ENCODE measurements at regions not wholly inside any gene's neighbourhood (a gene's known extent, or its start where the extent isn't known, plus 50 kb on each side); places are given as distances from the start of the nearest gene placed in this dataset.
A peak's percentile ranks its signal among the peaks of the same experiment; 100 is the strongest.

DNA sequence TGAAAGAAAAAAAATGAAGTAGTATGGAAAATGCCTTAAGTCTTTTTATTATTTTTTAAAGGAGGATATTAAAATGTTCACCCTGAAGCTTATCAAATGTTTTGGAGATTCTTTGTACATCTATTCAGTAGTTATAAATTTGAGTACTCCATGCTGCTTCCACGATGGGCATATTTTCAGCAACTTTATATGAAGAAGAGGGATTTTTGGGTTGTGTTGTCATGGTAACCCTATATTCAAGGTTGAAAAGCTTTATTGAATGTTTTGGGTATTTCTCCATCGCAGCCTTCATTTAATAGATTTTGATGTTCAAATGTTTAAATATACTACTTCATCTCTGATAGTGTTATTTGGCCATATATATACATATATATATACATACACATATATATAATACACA is 557.5 kb downstream of the CAAP1 start:
- DNase-seq (ENCODE audit: low spot score in 2 of 2), result no peak
- Histone ChIP-seq H3K4me1 (no peaks in the 10 kb centered on the region), H3K27me3 (ENCODE audit: low read depth) (no peaks in the 10 kb centered on the region), H3K9me3 (no peaks in the 10 kb centered on the region), H3K4me3 (no peak overlapping the region), H3K36me3 (replicated peaks) (no peaks in the 10 kb centered on the region)
- in situ Hi-C loops (cut with MboI; ENCODE audit: low sequenced_read_pairs), result no loop called here

DNA sequence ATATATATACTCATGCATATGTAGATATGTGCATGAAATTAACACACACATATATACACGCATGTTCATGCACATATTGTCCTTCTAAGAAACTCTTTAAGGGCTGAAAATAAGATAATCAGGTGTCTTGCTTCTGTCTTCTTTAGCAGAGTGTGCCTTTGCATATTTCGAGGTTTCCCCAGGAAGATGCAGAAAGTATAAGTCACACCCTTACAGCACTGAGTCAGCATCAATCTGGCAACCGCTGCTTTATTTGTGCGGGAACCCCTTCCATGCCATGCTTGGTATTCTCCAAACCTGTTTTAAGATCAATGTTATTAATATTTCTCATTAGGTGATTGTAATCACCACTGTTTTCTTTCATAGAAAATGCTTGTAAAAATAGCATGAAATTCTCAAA is 557.9 kb downstream of the CAAP1 start:
- H3K4me3 ChIP-seq, result no peak overlapping the region
- H3K27me3 ChIP-seq (ENCODE audit: low read depth), result no peaks in the 10 kb centered on the region
- H3K36me3 ChIP-seq (replicated peaks), result no peaks in the 10 kb centered on the region
- in situ Hi-C loops (cut with MboI; ENCODE audit: low sequenced_read_pairs), result no loop called here
- no peak for DNase-seq (ENCODE audit: low spot score in 2 of 2)
- no peaks in the 10 kb centered on the region for H3K9me3 ChIP-seq
- H3K4me1 ChIP-seq, result no peaks in the 10 kb centered on the region

DNA sequence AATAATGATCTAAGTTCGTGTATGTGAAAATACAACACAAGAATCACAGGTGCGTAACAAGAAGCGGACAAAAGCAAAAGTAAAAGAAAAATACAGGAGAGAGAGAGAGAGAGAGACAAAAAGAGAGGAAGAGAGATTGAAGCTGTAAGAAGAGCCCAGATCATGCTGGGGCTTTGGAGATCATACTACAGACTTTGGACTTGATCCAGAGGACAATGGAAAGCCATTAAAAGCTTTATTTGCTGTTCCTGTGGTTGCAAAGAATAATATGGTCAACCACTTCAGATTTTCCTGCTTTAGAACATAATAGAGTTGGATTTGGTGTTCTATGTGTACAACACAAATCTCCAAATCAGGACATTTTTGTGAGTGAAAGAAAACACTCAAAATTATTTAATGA is 561.4 kb downstream of the CAAP1 start:
- Histone ChIP-seq H3K9me3 (no peaks in the 10 kb centered on the region), H3K4me3 (no peak overlapping the region), H3K27me3 (ENCODE audit: low read depth) (no peaks in the 10 kb centered on the region), H3K36me3 (replicated peaks) (no peaks in the 10 kb centered on the region), H3K4me1 (no peaks in the 10 kb centered on the region)
- DNase-seq (ENCODE audit: low spot score in 2 of 2), result peak in 1 of 2 experiments; percentile 37
- in situ Hi-C loops (cut with MboI; ENCODE audit: low sequenced_read_pairs), result no loop called here

DNA sequence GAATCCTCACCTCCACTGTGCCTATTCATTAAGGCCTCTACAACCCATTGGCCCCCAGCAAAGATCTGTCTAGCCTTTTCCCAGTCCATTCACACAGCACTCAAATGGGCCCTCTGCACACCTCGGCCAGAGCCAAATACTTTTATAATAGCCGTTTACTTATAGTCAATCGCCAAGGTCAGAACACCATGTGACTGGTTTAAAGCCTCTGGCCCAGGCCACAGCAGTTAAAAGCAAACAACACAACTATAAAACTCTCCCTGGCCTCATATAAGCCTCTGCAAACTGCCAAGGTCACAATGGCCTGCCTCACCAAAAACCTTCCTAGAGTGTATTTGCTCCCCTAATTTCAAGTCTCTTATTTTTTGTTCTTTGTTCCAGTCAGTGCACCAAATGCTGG is 562.6 kb downstream of the CAAP1 start:
- Histone ChIP-seq H3K9me3 (no peaks in the 10 kb centered on the region), H3K27me3 (ENCODE audit: low read depth) (no peaks in the 10 kb centered on the region), H3K4me1 (no peaks in the 10 kb centered on the region), H3K4me3 (no peak overlapping the region), H3K36me3 (replicated peaks) (no peaks in the 10 kb centered on the region)
- DNase-seq (ENCODE audit: low spot score in 2 of 2), result no peak
- in situ Hi-C loops (cut with MboI; ENCODE audit: low sequenced_read_pairs), result loop anchor here (10.0 kb wide), 1 partner anchor 365 kb away; no protein-coding TSS in a partner anchor

DNA sequence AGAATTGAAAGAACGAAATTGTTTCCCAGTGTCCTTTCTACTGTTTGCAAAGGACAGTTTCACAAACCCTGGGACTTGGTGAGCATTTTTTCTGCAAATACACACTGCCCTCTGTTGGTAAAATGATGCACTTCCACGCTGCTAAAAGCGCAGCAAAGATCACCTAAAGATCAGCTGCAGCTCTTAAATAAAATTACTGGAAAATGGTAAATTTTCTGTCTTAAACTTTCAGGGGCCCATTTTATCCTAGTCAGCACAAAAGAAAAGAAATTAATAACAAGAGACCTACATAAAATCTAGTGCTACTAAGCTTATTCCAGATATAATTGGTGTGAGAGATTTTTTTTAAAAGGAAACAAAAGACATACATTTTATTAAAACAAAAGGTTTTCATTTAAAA is 566.0 kb downstream of the CAAP1 start:
- no peaks in the 10 kb centered on the region for H3K9me3 ChIP-seq
- no peaks in the 10 kb centered on the region for H3K4me1 ChIP-seq
- in situ Hi-C loops (cut with MboI; ENCODE audit: low sequenced_read_pairs), result loop anchor here (10.0 kb wide), 1 partner anchor 362 kb away; no protein-coding TSS in a partner anchor
- no peaks in the 10 kb centered on the region for H3K36me3 ChIP-seq (replicated peaks)
- H3K4me3 ChIP-seq, result no peak overlapping the region
- DNase-seq (ENCODE audit: low spot score in 2 of 2), result peak; percentile 61 to 65
- H3K27me3 ChIP-seq (ENCODE audit: low read depth), result no peaks in the 10 kb centered on the region

DNA sequence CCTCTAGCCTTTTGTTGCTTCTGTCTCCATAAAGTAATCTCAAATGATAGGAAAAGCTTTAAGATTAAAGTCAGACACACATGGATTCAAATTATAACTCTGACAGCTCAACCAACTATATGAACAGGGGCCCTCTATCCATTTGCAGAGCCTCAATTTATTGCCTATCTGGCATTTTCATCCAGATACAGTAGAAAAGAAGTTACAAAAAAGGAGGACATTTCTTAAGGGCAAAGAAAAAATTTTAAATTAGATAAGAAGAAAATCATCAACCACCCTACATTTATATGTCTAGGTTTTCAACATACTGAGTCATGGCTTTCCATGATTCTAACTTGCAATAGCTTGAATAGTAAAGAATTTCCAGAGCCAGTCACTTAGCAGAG is 567.2 kb downstream of the CAAP1 start:
- Histone ChIP-seq H3K36me3 (replicated peaks) (no peaks in the 10 kb centered on the region), H3K4me3 (no peak overlapping the region), H3K27me3 (ENCODE audit: low read depth) (no peaks in the 10 kb centered on the region), H3K9me3 (no peaks in the 10 kb centered on the region), H3K4me1 (no peaks in the 10 kb centered on the region)
- DNase-seq (ENCODE audit: low spot score in 2 of 2), result no peak
- in situ Hi-C loops (cut with MboI; ENCODE audit: low sequenced_read_pairs), result loop anchor here (10.0 kb wide), 1 partner anchor 361 kb away; no protein-coding TSS in a partner anchor

DNA sequence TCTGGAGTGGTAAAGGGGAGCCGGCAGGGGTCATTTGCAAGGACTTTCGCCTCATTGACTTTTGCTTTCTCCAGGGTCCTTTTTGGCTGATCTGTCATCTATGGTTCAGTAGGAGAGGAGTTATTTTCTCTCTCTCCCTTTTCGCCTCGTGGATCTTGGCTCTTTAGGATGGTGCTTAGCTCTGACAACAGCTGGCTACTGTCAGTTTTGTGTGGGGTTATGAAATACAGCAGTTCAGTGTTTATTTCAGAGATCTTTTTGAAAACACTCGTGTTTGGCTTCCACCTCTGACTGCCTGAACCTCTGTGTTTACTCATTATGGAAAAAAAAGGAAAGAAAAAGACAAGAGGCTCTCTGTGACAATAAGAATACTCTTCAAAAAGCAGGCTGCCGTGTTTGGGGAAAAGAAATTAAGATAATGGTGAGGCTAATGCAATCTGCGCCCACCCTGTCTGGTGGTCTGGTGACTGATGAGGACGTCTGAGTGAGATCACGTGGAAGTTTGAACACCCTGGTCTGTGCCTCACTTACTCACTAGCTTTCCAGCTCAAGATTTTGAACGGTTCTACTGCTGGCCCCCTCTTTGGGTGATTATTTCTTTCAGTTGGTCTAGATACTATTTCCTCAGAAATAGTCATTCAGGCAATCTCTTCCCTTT is 567.7 kb downstream of the CAAP1 start:
- no peak for DNase-seq (ENCODE audit: low spot score in 2 of 2)
- in situ Hi-C loops (cut with MboI; ENCODE audit: low sequenced_read_pairs), result loop anchor here (10.0 kb wide), 1 partner anchor 360 kb away; no protein-coding TSS in a partner anchor
- Histone ChIP-seq H3K36me3 (replicated peaks) (no peaks in the 10 kb centered on the region), H3K27me3 (ENCODE audit: low read depth) (no peaks in the 10 kb centered on the region), H3K4me1 (no peaks in the 10 kb centered on the region), H3K4me3 (no peak overlapping the region), H3K9me3 (no peaks in the 10 kb centered on the region)

DNA sequence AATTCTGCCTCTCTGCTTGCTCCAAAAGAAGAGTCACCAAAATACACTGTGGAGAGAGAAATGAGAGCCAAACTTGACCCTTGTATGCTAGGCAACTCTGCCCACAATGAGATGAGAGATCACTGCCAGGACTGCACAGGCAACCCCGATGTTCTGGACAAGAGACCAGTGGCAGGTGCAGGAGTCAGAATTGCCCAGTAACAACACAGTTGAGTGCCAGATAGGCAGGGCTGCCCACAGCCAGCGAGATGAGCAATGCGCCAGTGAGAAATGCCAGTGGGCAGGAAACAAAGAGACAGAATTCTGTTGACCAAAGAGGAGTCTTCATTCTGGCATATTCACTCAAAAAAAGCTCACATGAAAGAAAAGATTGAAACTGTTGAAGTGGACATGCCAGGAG is 570.7 kb downstream of the CAAP1 start:
- in situ Hi-C loops (cut with MboI; ENCODE audit: low sequenced_read_pairs), result loop anchor here (10.0 kb wide), 1 partner anchor 357 kb away; no protein-coding TSS in a partner anchor
- Histone ChIP-seq H3K36me3 (replicated peaks) (no peaks in the 10 kb centered on the region), H3K4me1 (no peaks in the 10 kb centered on the region), H3K27me3 (ENCODE audit: low read depth) (no peaks in the 10 kb centered on the region), H3K9me3 (no peaks in the 10 kb centered on the region), H3K4me3 (no peak overlapping the region)
- no peak for DNase-seq (ENCODE audit: low spot score in 2 of 2)

DNA sequence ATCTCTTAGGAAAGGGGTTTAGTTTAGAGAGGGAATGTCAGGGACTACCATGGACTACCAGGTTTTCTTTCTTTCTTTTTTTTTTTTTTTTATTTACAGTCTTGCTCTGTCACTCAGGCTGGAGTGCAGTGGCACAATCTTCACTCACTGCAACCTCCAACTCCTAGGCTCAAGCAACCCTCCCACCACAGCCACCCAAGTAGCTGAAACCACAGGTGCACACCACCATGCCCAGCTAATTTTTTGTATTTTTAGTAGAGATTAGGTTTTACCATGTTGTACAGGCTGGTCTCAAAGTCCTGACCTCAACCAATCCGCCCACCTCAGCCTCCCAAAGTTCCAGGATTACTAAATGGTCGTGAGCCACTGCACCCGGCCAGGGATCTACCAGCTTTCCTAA is 572.7 kb downstream of the CAAP1 start:
- DNase-seq (ENCODE audit: low spot score in 2 of 2), result no peak
- peaks cover 6% of the 10 kb centered on the region for H3K4me1 ChIP-seq
- H3K27me3 ChIP-seq (ENCODE audit: low read depth), result no peaks in the 10 kb centered on the region
- in situ Hi-C loops (cut with MboI; ENCODE audit: low sequenced_read_pairs), result loop anchor here (10.0 kb wide), 1 partner anchor 355 kb away; no protein-coding TSS in a partner anchor
- H3K9me3 ChIP-seq, result no peaks in the 10 kb centered on the region
- no peak overlapping the region for H3K4me3 ChIP-seq
- H3K36me3 ChIP-seq (replicated peaks), result no peaks in the 10 kb centered on the region

DNA sequence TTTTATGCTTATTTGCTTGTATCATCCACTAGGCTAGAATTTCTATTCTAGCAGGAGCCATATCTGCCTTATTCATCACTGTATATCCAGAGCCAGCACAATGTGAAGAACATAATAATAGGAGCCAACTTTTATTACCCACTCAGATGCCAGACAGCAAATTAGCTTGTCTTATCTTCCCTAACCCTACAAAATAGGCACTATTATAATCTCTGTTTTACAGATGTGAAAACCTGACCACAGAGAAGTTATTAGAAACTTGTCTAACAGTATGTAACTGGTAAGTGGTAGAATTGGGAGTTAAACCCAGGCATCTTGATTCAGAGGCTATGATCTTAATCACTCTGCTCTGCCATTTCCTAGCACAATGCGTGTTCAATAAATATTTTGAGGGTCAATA is 579.5 kb downstream of the CAAP1 start:
- H3K27me3 ChIP-seq (ENCODE audit: low read depth), result no peaks in the 10 kb centered on the region
- in situ Hi-C loops (cut with MboI; ENCODE audit: low sequenced_read_pairs), result no loop called here

DNA sequence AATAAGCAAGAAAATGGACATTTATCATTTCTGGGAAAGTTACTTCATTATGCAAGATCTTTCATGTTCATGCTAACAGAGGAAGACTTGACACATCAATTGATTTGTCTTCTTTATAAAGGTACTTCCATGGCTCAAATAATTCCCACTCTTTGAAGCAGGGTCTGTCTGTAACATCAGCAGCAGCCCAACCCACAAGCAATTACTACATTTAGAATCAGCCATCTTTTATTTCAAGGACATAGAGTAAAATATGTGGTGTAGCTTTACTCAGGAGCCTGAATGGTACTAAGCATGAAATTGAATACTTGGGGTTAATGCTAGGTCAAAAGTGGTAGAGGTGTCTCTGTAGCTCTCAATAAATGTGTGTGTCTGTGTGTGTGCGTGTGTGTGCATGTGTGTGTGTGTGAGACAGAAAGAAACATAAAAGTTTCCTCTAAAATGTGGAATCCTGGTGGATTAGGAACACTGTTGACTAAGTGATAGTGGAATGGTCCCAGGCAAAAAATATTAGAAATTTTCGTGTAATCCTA is 581.1 kb downstream of the CAAP1 start:
- no peak overlapping the region for H3K4me3 ChIP-seq
- no peaks in the 10 kb centered on the region for H3K36me3 ChIP-seq (replicated peaks)
- peaks cover 6% of the 10 kb centered on the region for H3K4me1 ChIP-seq
- H3K9me3 ChIP-seq, result no peaks in the 10 kb centered on the region
- DNase-seq (ENCODE audit: low spot score in 2 of 2), result no peak
- in situ Hi-C loops (cut with MboI; ENCODE audit: low sequenced_read_pairs), result no loop called here
- H3K27me3 ChIP-seq (ENCODE audit: low read depth), result no peaks in the 10 kb centered on the region

More for the DNA sequence above, 579.5 kb downstream of the CAAP1 start:
- Histone ChIP-seq H3K4me1 (peaks cover 6% of the 10 kb centered on the region), H3K4me3 (no peak overlapping the region), H3K36me3 (replicated peaks) (no peaks in the 10 kb centered on the region), H3K9me3 (no peaks in the 10 kb centered on the region)
- DNase-seq (ENCODE audit: low spot score in 2 of 2), result no peak

DNA sequence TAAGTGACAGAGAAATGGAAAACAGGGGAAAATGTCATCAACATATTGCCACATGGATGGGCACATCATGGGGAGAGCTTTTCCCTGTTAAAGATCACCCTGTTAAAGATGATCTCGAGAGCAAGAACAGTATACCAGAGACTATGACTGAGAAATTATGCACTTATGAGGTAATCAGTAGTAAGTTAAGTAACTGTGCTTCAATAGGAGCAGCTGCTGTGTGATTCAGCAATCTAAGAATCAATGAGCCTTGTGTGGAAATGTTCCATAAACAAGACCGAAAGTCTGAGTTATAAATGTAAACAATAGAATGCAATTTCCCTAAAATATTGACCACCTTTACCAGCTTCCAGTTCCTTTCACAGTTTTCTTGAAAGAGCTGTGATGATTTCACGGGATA is 582.3 kb downstream of the CAAP1 start:
- Histone ChIP-seq H3K36me3 (replicated peaks) (no peaks in the 10 kb centered on the region), H3K4me1 (no peaks in the 10 kb centered on the region), H3K27me3 (ENCODE audit: low read depth) (no peaks in the 10 kb centered on the region), H3K9me3 (no peaks in the 10 kb centered on the region), H3K4me3 (no peak overlapping the region)
- in situ Hi-C loops (cut with MboI; ENCODE audit: low sequenced_read_pairs), result no loop called here
- no peak for DNase-seq (ENCODE audit: low spot score in 2 of 2)

DNA sequence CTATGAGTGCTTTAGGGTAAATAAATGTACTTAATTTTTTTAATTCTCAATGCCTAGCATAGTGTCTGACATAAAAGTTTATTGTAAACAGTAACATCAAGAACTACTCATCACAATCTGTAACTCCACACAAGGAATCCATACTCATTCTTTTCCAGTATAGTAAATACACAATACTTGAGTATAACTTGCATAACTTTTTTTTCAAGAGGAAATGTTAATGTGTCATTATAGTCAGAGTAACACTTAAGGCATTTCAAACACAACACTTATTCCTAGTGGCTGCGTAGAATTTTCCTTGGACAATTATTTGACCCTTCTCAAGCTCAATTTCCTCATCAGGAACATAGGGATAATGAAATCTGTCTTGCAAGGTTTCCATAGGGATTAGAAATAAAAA is 584.3 kb downstream of the CAAP1 start:
- in situ Hi-C loops (cut with MboI; ENCODE audit: low sequenced_read_pairs), result no loop called here
- no peak for DNase-seq (ENCODE audit: low spot score in 2 of 2)
- Histone ChIP-seq H3K4me1 (no peaks in the 10 kb centered on the region), H3K4me3 (no peak overlapping the region), H3K36me3 (replicated peaks) (no peaks in the 10 kb centered on the region), H3K9me3 (no peaks in the 10 kb centered on the region), H3K27me3 (ENCODE audit: low read depth) (no peaks in the 10 kb centered on the region)

DNA sequence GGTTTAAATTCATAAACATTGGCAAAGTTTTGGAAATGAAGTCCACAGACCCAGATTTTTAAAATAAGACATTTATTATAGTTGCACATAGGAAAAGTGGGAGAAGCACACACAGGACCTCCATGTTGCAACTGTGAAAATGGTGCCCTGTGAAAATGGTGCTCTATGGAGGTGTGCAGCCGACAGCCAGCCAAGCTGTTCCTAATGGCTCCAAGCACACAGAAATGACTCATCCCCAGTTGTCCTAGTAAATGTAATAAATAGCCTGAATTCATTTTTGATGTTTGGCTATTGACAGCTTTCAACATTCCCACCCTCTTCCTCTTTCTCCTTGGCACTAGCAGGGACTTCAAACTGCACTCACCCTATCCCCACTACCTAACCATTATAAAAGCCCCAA is 590.9 kb downstream of the CAAP1 start:
- no peaks in the 10 kb centered on the region for H3K36me3 ChIP-seq (replicated peaks)
- DNase-seq (ENCODE audit: low spot score in 2 of 2), result no peak
- H3K4me1 ChIP-seq, result no peaks in the 10 kb centered on the region
- H3K27me3 ChIP-seq (ENCODE audit: low read depth), result no peaks in the 10 kb centered on the region
- H3K9me3 ChIP-seq, result no peaks in the 10 kb centered on the region
- in situ Hi-C loops (cut with MboI; ENCODE audit: low sequenced_read_pairs), result no loop called here
- no peak overlapping the region for H3K4me3 ChIP-seq
